ENCODE measurements at regions not wholly inside any gene's neighbourhood (a gene's known extent, or its start where the extent isn't known, plus 50 kb on each side); places are given as distances from the start of the nearest gene placed in this dataset.

DNA sequence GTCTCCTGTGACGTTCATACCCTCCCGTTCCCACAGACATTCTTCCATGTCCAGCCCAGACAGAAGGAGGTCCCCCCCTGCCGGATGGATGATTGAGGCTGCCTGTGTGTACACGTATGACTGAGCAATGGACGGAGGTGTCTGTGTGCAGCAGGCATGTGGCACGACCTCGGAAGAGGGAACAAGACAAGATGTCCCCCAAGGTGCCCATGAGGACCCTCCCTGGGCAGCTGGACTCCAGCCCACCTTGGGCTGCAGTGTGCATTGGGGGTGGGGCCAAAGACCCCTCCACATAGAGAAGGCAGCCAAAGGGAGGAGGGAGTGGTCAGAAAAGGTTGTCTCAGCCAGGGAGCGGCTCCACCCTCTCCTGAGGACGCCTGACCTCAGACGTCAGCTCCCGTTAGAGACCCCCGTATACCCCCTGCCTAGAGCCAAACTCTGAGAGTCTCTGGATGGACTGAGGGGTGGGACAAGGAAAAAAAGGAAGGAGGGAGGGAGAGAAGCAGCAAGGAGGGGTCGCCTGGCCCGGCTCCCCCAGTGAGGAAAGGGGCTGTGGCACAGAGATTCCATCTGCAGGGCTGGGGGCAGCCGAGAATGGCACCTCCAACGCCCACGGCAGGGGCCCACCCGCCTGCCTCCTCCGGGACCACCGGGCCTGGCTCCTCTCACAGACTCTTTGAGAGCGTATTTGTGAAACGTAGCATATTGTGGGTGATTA lies 92.9 kb upstream of the BHLHE23 start:
- no peak for TF ChIP-seq ZNF70 (CRISPR knock-in tag; IDR thresholded peaks at IDR 0.05)
- no peak for ATAC-seq

DNA sequence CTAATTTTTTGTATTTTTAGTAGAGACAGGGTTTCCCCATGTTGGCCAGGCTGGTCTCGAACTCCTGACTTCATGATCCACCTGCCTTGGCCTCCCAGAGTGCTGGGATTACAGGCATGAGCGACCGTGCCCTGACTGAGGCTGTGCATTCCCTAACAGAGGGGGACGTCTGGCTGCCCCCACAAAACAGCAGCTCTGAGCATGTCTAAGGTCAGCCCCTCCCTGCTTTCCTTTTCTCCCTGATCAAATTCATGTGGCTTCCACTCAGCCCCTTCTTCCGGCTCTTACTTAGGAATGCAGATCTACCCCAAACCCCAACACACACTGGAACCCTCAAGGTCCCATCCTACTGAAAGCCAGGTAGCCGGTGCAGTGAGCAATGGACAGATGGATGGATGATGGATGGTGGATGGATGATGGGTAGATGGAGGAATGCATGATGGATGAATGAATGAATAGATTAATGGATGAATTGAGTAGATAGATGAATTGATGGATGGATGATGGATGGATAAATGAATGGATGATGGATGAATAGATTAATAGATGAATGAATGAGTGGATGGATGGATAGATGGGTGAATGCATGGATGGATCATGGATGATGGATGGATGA lies 91.5 kb upstream of the BHLHE23 start:
- TF ChIP-seq RARB (CRISPR knock-in tag; IDR thresholded peaks at IDR 0.05), result no peak
- no peak for TF ChIP-seq BACH2 (CRISPR knock-in tag; IDR thresholded peaks at IDR 0.05; ENCODE audit: borderline replicate concordance)
- TF ChIP-seq CSDC2 (CRISPR knock-in tag; IDR thresholded peaks at IDR 0.05), result no peak
- TF ChIP-seq TOX (CRISPR knock-in tag; IDR thresholded peaks at IDR 0.05; ENCODE audit: borderline replicate concordance), result no peak
- TF ChIP-seq GLIS3 (CRISPR knock-in tag; IDR thresholded peaks at IDR 0.05), result no peak
- TF ChIP-seq ESRRG (CRISPR knock-in tag; IDR thresholded peaks at IDR 0.05), result no peak
- no peak for TF ChIP-seq ISL1 (CRISPR knock-in tag; IDR thresholded peaks at IDR 0.05)
- TF ChIP-seq TCF4 (CRISPR knock-in tag; IDR thresholded peaks at IDR 0.05; ENCODE audit: borderline replicate concordance), result no peak
- TF ChIP-seq, protein P1, sequence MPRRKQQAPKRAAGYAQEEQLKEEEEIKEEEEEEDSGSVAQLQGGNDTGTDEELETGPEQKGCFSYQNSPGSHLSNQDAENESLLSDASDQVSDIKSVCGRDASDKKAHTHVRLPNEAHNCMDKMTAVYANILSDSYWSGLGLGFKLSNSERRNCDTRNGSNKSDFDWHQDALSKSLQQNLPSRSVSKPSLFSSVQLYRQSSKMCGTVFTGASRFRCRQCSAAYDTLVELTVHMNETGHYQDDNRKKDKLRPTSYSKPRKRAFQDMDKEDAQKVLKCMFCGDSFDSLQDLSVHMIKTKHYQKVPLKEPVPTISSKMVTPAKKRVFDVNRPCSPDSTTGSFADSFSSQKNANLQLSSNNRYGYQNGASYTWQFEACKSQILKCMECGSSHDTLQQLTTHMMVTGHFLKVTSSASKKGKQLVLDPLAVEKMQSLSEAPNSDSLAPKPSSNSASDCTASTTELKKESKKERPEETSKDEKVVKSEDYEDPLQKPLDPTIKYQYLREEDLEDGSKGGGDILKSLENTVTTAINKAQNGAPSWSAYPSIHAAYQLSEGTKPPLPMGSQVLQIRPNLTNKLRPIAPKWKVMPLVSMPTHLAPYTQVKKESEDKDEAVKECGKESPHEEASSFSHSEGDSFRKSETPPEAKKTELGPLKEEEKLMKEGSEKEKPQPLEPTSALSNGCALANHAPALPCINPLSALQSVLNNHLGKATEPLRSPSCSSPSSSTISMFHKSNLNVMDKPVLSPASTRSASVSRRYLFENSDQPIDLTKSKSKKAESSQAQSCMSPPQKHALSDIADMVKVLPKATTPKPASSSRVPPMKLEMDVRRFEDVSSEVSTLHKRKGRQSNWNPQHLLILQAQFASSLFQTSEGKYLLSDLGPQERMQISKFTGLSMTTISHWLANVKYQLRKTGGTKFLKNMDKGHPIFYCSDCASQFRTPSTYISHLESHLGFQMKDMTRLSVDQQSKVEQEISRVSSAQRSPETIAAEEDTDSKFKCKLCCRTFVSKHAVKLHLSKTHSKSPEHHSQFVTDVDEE (CRISPR knock-in tag; IDR thresholded peaks at IDR 0.05), result no peak
- no peak for TF ChIP-seq ZNF70 (CRISPR knock-in tag; IDR thresholded peaks at IDR 0.05)
- TF ChIP-seq OSR1 (CRISPR knock-in tag; IDR thresholded peaks at IDR 0.05), result no peak
- TF ChIP-seq PPARA (CRISPR knock-in tag; IDR thresholded peaks at IDR 0.05; ENCODE audit: borderline replicate concordance), result no peak
- no peak for TF ChIP-seq ZC3H10 (CRISPR knock-in tag; IDR thresholded peaks at IDR 0.05)
- TF ChIP-seq SNAI2 (CRISPR knock-in tag; IDR thresholded peaks at IDR 0.05), result no peak
- TF ChIP-seq ZNF8 (CRISPR knock-in tag; IDR thresholded peaks at IDR 0.05), result no peak
- TF ChIP-seq ARNTL (CRISPR knock-in tag; IDR thresholded peaks at IDR 0.05; ENCODE audit: borderline replicate concordance, low read depth), result no peak
- ATAC-seq, result no peak

DNA sequence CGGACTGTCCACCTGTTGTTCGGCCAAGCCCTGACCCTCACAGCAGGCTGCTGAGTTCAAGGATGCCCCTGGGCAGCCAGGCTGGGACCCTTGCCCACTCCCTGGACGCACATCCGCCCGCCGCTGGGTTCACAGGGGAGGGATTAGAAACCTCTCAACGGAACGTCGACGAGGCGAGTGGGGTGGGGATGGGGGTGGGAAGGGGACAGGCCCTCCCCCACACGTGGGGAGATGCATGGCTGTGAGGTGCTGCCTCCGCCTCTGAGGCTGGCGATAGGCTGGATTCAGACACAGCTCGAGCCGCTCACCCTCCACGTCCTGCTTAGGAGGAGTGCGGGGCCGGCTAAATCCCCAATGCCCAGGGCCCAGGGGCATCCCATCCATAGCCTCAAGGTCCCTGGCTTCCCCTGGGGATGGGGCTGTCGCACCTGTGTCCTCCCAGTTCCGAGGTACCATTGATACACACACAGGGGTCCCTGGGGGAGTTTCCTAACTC lies 90.6 kb upstream of the BHLHE23 start:
- TF ChIP-seq ZC3H10 (CRISPR knock-in tag; IDR thresholded peaks at IDR 0.05) (no peak), ZNF565 (CRISPR knock-in tag; conservative IDR thresholded peaks at IDR 0.05; ENCODE audit: low read depth) (no peak), ZFP30 (CRISPR knock-in tag; IDR thresholded peaks at IDR 0.05) (no peak)
- ATAC-seq, result no peak

DNA sequence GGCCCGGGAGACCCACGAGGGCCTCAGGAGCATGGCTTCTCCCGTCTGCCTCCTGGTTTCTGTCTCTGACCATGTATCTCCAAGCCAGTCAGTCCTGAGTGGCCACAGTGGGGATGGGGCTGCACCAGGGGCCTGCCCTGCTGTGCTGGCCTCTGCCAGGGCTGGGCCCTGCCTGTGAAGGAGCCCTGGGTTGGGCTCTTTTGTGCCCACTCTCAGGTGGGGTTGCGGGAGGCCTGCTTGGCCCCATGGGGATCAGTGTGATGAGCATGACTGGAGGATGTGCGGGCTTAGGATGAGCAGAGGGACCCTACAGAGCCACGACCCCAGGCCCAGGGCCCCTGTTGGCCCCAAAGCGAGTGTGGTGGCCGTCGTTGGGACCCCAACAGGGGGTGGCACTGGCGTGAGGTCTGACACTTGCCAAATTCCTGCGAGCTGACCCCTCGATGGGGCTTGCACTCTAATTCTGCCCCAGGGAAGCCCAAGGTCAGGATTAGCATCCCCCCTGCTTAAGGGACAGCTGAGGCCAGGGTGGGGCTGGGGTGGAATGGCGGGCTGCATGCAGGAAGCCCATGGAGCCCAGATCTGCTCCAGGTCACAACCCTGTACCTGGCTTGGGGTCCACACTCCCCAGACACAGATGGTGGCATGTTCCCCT lies 90.0 kb upstream of the BHLHE23 start:
- ATAC-seq, result no peak
- no peak for TF ChIP-seq BACH2 (CRISPR knock-in tag; IDR thresholded peaks at IDR 0.05; ENCODE audit: borderline replicate concordance)
- TF ChIP-seq, protein P1 (CRISPR knock-in tag; IDR thresholded peaks at IDR 0.05), result no peak
- no peak for TF ChIP-seq ZNF70 (CRISPR knock-in tag; IDR thresholded peaks at IDR 0.05)
- no peak for TF ChIP-seq ZFP30 (CRISPR knock-in tag; IDR thresholded peaks at IDR 0.05)
- no peak for TF ChIP-seq GLIS3 (CRISPR knock-in tag; IDR thresholded peaks at IDR 0.05)
- TF ChIP-seq SNAI2 (CRISPR knock-in tag; IDR thresholded peaks at IDR 0.05), result no peak
- no peak for TF ChIP-seq ZC3H10 (CRISPR knock-in tag; IDR thresholded peaks at IDR 0.05)
- TF ChIP-seq OSR1 (CRISPR knock-in tag; IDR thresholded peaks at IDR 0.05), result no peak
- no peak for TF ChIP-seq TOX (CRISPR knock-in tag; IDR thresholded peaks at IDR 0.05; ENCODE audit: borderline replicate concordance)
- no peak for TF ChIP-seq ESRRG (CRISPR knock-in tag; IDR thresholded peaks at IDR 0.05)
- no peak for TF ChIP-seq ZNF8 (CRISPR knock-in tag; IDR thresholded peaks at IDR 0.05)
- TF ChIP-seq ISL1 (CRISPR knock-in tag; IDR thresholded peaks at IDR 0.05), result no peak
- TF ChIP-seq, protein P2, sequence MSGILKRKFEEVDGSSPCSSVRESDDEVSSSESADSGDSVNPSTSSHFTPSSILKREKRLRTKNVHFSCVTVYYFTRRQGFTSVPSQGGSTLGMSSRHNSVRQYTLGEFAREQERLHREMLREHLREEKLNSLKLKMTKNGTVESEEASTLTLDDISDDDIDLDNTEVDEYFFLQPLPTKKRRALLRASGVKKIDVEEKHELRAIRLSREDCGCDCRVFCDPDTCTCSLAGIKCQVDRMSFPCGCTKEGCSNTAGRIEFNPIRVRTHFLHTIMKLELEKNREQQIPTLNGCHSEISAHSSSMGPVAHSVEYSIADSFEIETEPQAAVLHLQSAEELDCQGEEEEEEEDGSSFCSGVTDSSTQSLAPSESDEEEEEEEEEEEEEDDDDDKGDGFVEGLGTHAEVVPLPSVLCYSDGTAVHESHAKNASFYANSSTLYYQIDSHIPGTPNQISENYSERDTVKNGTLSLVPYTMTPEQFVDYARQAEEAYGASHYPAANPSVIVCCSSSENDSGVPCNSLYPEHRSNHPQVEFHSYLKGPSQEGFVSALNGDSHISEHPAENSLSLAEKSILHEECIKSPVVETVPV (CRISPR knock-in tag; IDR thresholded peaks at IDR 0.05), result no peak
- TF ChIP-seq TCF4 (CRISPR knock-in tag; IDR thresholded peaks at IDR 0.05; ENCODE audit: borderline replicate concordance), result no peak
- TF ChIP-seq ZNF565 (CRISPR knock-in tag; conservative IDR thresholded peaks at IDR 0.05; ENCODE audit: low read depth), result no peak
- TF ChIP-seq ARNTL (CRISPR knock-in tag; IDR thresholded peaks at IDR 0.05; ENCODE audit: borderline replicate concordance, low read depth), result no peak
- TF ChIP-seq, protein P3, sequence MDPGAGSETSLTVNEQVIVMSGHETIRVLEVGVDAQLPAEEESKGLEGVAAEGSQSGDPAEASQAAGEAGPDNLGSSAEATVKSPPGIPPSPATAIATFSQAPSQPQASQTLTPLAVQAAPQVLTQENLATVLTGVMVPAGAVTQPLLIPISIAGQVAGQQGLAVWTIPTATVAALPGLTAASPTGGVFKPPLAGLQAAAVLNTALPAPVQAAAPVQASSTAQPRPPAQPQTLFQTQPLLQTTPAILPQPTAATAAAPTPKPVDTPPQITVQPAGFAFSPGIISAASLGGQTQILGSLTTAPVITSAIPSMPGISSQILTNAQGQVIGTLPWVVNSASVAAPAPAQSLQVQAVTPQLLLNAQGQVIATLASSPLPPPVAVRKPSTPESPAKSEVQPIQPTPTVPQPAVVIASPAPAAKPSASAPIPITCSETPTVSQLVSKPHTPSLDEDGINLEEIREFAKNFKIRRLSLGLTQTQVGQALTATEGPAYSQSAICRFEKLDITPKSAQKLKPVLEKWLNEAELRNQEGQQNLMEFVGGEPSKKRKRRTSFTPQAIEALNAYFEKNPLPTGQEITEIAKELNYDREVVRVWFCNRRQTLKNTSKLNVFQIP (CRISPR knock-in tag; IDR thresholded peaks at IDR 0.05; ENCODE audit: borderline replicate concordance, low read depth), result no peak
- no peak for TF ChIP-seq PPARA (CRISPR knock-in tag; IDR thresholded peaks at IDR 0.05; ENCODE audit: borderline replicate concordance)
- TF ChIP-seq, protein P4, sequence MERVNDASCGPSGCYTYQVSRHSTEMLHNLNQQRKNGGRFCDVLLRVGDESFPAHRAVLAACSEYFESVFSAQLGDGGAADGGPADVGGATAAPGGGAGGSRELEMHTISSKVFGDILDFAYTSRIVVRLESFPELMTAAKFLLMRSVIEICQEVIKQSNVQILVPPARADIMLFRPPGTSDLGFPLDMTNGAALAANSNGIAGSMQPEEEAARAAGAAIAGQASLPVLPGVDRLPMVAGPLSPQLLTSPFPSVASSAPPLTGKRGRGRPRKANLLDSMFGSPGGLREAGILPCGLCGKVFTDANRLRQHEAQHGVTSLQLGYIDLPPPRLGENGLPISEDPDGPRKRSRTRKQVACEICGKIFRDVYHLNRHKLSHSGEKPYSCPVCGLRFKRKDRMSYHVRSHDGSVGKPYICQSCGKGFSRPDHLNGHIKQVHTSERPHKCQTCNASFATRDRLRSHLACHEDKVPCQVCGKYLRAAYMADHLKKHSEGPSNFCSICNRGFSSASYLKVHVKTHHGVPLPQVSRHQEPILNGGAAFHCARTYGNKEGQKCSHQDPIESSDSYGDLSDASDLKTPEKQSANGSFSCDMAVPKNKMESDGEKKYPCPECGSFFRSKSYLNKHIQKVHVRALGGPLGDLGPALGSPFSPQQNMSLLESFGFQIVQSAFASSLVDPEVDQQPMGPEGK (CRISPR knock-in tag; IDR thresholded peaks at IDR 0.05; ENCODE audit: borderline replicate concordance), result no peak

Data from SK-N-SH treated with all-trans-retinoic acid at 6 μM for 48 hours (cell line).